ENCODE measurements at regions not wholly inside any gene's neighbourhood (a gene's known extent, or its start where the extent isn't known, plus 50 kb on each side); places are given as distances from the start of the nearest gene placed in this dataset.

DNA sequence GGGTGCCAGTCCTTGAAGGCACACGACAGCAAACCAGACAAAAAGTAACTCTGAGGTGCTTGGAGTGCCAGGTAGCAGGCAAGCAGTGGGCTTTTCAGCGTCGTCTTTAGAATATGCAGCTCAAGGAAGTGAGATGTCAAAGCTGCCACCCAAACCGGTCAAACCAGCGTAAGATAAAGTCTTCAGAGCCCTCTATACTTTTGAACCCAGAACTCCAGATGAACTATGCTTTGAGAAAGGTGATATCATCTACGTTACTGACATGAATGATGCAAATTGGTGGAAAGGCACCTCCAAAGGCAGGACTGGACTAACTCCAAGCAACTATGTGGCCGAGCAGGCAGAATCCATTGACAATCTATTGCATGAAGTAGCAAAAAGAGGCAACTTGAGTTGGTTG is 95.9 kb downstream of the TBX3 start:
- TF ChIP-seq ZNF274 (IDR thresholded peaks at IDR 0.05; ENCODE audit: low read depth, low read length), result no peak
- no peak for TF ChIP-seq YY1 (IDR thresholded peaks at IDR 0.05; ENCODE audit: insufficient read depth, insufficient read length)
- TF ChIP-seq SUZ12 (IDR thresholded peaks at IDR 0.05; ENCODE audit: extremely low read depth, insufficient read depth, insufficient read length), result no peak
